Stomach (tissue), 4 donors: ENCODE measurements at regions not wholly inside any gene's neighbourhood (a gene's known extent, or its start where the extent isn't known, plus 50 kb on each side); places are given as distances from the start of the nearest gene placed in this dataset.

Experiments used
- CTCF ChIP-seq, 7 experiments: fragments of 450-650 bp in 4 of 7; fragments of 200-600 bp in 3 of 7; sonication (generic) in 3 of 7; IDR thresholded peaks; one replicate each; pipeline ENCODE4 v1.5.1; 2016 to 2019; ENCODE audit warnings: antibody characterized with exemption in 7 of 7, control low read depth in 2 of 7, mild to moderate bottlenecking in 1 of 7
- POLR2A ChIP-seq, 4 donors: fragments of 450-650 bp; IDR thresholded peaks; one replicate each; pipeline ENCODE4 v1.6.1; 2016; ENCODE audit warnings: antibody characterized with exemption in 4 of 4, control low read depth in 2 of 4, mild to moderate bottlenecking in 1 of 4, moderate library complexity in 1 of 4
- POLR2AphosphoS5 ChIP-seq, 3 donors: sonication (generic); formaldehyde crosslinking; IDR thresholded peaks; one replicate each; pipeline ENCODE4 v1.6.1; 2016; ENCODE audit warnings: antibody characterized with exemption in 3 of 3

GRCh38 chr18:38887671-38888020 is 1322.0 kb upstream of the CELF4 start:
- TF ChIP-seq POLR2AphosphoS5 (IDR thresholded peaks at IDR 0.05) (no peak), CTCF (IDR thresholded peaks at IDR 0.05) (no peak), POLR2A (IDR thresholded peaks at IDR 0.05) (no peak)
